IMR-90 (cell line): ENCODE measurements at regions not wholly inside any gene's neighbourhood (a gene's known extent, or its start where the extent isn't known, plus 50 kb on each side); places are given as distances from the start of the nearest gene placed in this dataset.

Source experiments
- ATAC-seq: fragments of 200-7000 bp; cut with Tn5 transposase; 2 replicates; pipeline ENCODE4 v1.9.1; 2020; ENCODE audit warnings: low read depth, mild to moderate bottlenecking, moderate library complexity
- BruUV-seq: library from RNA; stranded (reverse); fragments of 400-500 nt; replicated peaks from 2 replicates; lab custom pipeline; 2021; lab: Mats Ljungman, UMichigan
- CTCF ChIA-PET: fragments of 300-600 bp; formaldehyde crosslinking; extraction: SDS; loops from one replicate; lab custom pipeline; 2021; ENCODE audit warnings: antibody characterized with exemption; lab: Yijun Ruan, JAX
- POLR2A ChIA-PET: fragments of 300-600 bp; sonication (Branson Sonifier 250); formaldehyde crosslinking; loops from one replicate; lab custom pipeline; 2022; ENCODE audit warnings: antibody characterized with exemption; ENCODE audit not compliant: unreplicated experiment; lab: Charles Lee
- DNase-seq: peaks from one replicate; pipeline ENCODE4 v3.0.0; 2013
- H2AFZ ChIP-seq: replicated peaks from 2 replicates; pipeline ENCODE3; 2013; ENCODE audit warnings: low read length, mild to moderate bottlenecking; ENCODE audit not compliant: poor library complexity
- H2AK5ac ChIP-seq: 2 replicates; pipeline ENCODE4 v1.6.1; 2013; ENCODE audit warnings: low read depth, low read length, inconsistent platforms
- H2AK9ac ChIP-seq: replicated peaks from 2 replicates; pipeline ENCODE3; 2013; ENCODE audit warnings: mild to moderate bottlenecking, low read depth, low read length, moderate library complexity; ENCODE audit not compliant: poor library complexity
- H2BK120ac ChIP-seq: 2 replicates; pipeline ENCODE4 v1.6.1; 2013; ENCODE audit warnings: low read depth, low read length, inconsistent platforms
- H2BK15ac ChIP-seq: 3 replicates; pipeline ENCODE4 v1.6.1; 2013; ENCODE audit warnings: low read depth, low read length, inconsistent platforms
- H2BK20ac ChIP-seq: 2 replicates; pipeline ENCODE4 v1.6.1; 2013; ENCODE audit warnings: low read depth, mild to moderate bottlenecking, inconsistent platforms, low read length, moderate library complexity
- H2BK5ac ChIP-seq: 2 replicates; pipeline ENCODE4 v1.6.1; 2013; ENCODE audit warnings: mild to moderate bottlenecking, low read depth, low read length, inconsistent platforms; ENCODE audit not compliant: poor library complexity, severe bottlenecking
- H3K14ac ChIP-seq: replicated peaks from 2 replicates; pipeline ENCODE4 v1.6.1; 2013; ENCODE audit warnings: low read depth, low read length, inconsistent platforms
- H3K18ac ChIP-seq: 2 replicates; pipeline ENCODE4 v1.6.1; 2013; ENCODE audit warnings: low read depth, low read length, control low read depth
- H3K23ac ChIP-seq: 2 replicates; pipeline ENCODE4 v1.6.1; 2013; ENCODE audit warnings: low read depth, low read length, inconsistent platforms
- H3K27ac ChIP-seq: 2 replicates; pipeline ENCODE4 v1.5.1; 2013; ENCODE audit warnings: mild to moderate bottlenecking, control low read depth, low read length; ENCODE audit not compliant: insufficient read depth
- H3K27me3 ChIP-seq: 2 replicates; pipeline ENCODE4 v1.6.1; 2013; ENCODE audit warnings: low read length; ENCODE audit not compliant: control insufficient read depth, insufficient read depth
- H3K36me3 ChIP-seq: 2 replicates; pipeline ENCODE4 v1.6.1; 2013; ENCODE audit warnings: low read length, mixed read lengths; ENCODE audit not compliant: control insufficient read depth, insufficient read depth
- H3K4ac ChIP-seq: 2 replicates; pipeline ENCODE4 v1.6.1; 2013; ENCODE audit warnings: low read depth, low read length, inconsistent platforms
- H3K4me1 ChIP-seq: 2 replicates; pipeline ENCODE4 v1.6.1; 2013; ENCODE audit warnings: low read length, mixed read lengths; ENCODE audit not compliant: control insufficient read depth, insufficient read depth
- H3K4me2 ChIP-seq: 2 replicates; pipeline ENCODE4 v1.6.1; 2013; ENCODE audit warnings: low read depth, mild to moderate bottlenecking, control low read depth, low read length, moderate library complexity
- H3K4me3 ChIP-seq: 2 replicates; pipeline ENCODE4 v1.5.1; 2013; ENCODE audit warnings: low read depth, mild to moderate bottlenecking, control low read depth, low read length, moderate library complexity; ENCODE audit not compliant: insufficient read depth
- H3K56ac ChIP-seq: 2 replicates; pipeline ENCODE4 v1.6.1; 2013; ENCODE audit warnings: low read length, inconsistent platforms; ENCODE audit not compliant: insufficient read depth; ENCODE audit errors: extremely low read depth
- H3K79me1 ChIP-seq, 2 experiments: 2 replicates each; pipeline ENCODE4 v1.6.1; 2013; ENCODE audit warnings: low read length in 2 of 2, inconsistent platforms in 1 of 2, low read depth in 1 of 2
- H3K9ac ChIP-seq: 2 replicates; pipeline ENCODE4 v1.6.1; 2013; ENCODE audit warnings: low read depth, low read length, control low read depth
- H3K9me1 ChIP-seq: 2 replicates; pipeline ENCODE4 v1.6.1; 2013; ENCODE audit warnings: low read length, inconsistent platforms; ENCODE audit not compliant: insufficient read depth
- H3K9me3 ChIP-seq: 2 replicates; pipeline ENCODE4 v1.6.1; 2013; ENCODE audit warnings: low read length; ENCODE audit not compliant: control insufficient read depth, insufficient read depth
- H4K20me1 ChIP-seq: 2 replicates; pipeline ENCODE4 v1.6.1; 2013; ENCODE audit warnings: low read length, inconsistent platforms; ENCODE audit not compliant: insufficient read depth
- H4K5ac ChIP-seq: 2 replicates; pipeline ENCODE4 v1.6.1; 2013; ENCODE audit warnings: mild to moderate bottlenecking, low read depth, low read length, control low read depth
- H4K8ac ChIP-seq, 2 experiments: 2 replicates each; pipeline ENCODE4 v1.6.1; 2013; ENCODE audit warnings: low read depth in 2 of 2, low read length in 2 of 2, control low read depth in 1 of 2, inconsistent platforms in 1 of 2
- H4K91ac ChIP-seq: 2 replicates; pipeline ENCODE4 v1.6.1; 2013; ENCODE audit warnings: low read depth, low read length, inconsistent platforms; ENCODE audit not compliant: insufficient read depth
- CEBPB ChIP-seq: IDR thresholded peaks from 2 replicates; pipeline ENCODE4 v1.6.1; 2012; ENCODE audit warnings: low read depth, low read length, improper control_type of control experiment
- RCOR1 ChIP-seq: IDR thresholded peaks from 2 replicates; pipeline ENCODE4 v1.6.1; 2012; ENCODE audit warnings: mild to moderate bottlenecking, low read length, improper control_type of control experiment; ENCODE audit not compliant: insufficient replicate concordance
- dilution Hi-C: fragments of 300-500 bp; cut with HindIII; formaldehyde crosslinking; loops from one replicate; pipeline ENCODE4 v1.14.3; 2018; ENCODE audit warnings: low sequenced_read_pairs; ENCODE audit not compliant: unreplicated experiment
- in situ Hi-C: fragments of 300-500 bp; cut with MboI; formaldehyde crosslinking; loops from 3 replicates; pipeline ENCODE4 v1.14.3; 2019; ENCODE audit warnings: low sequenced_read_pairs, inconsistent platforms, mixed read lengths
- intact Hi-C: fragments of 100-400 bp; cut with micrococcal nuclease; formaldehyde crosslinking; loops from 2 replicates; pipeline ENCODE4 v1.10.0; 2022

DNA sequence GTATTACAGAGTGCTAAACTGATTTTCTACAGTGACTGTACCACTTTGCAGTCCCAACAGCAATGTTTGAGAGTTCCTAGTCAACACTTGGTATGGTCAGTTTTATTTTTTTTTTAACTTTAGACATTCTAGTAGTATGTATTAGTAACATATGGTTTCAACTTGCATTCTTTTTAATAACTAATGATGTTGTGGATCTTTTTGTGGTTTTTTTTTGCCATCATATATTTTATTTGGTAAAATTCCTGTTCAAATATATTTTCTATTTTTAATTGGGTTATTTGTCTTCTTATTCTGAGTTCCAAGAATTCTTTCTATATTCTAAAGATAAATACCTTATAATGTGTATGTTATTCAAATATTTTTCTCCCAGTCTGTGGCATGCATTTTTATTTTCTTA, 189.4 kb upstream of the ECI2 start:
- Histone ChIP-seq H2BK15ac (no peak overlapping the region), H3K9ac (no peak overlapping the region), H3K18ac (no peak overlapping the region), H3K4me1 (peaks cover 12% of the 10 kb centered on the region), H2AK5ac (no peak overlapping the region), H3K4me3 (no peak overlapping the region), H3K23ac (no peak overlapping the region), H3K4me2 (no peak overlapping the region), H4K91ac (no peak overlapping the region), H3K9me3 (no peaks in the 10 kb centered on the region), H3K56ac (no peak overlapping the region), H3K27ac (no peak overlapping the region), H4K5ac (no peak overlapping the region), H2BK20ac (no peak overlapping the region), H2AFZ (no peak overlapping the region), H4K20me1 (no peaks in the 10 kb centered on the region), H2AK9ac (no peak overlapping the region), H3K36me3 (no peaks in the 10 kb centered on the region), H2BK5ac (no peak overlapping the region), H3K9me1 (no peaks in the 10 kb centered on the region), H3K4ac (no peak overlapping the region), H3K79me1 (no peaks in the 10 kb centered on the region), H3K27me3 (no peaks in the 10 kb centered on the region), H2BK120ac (no peak overlapping the region), H4K8ac (no peak overlapping the region), H3K14ac (no peak overlapping the region)
- CTCF ChIA-PET = interaction anchor here (1.1 kb wide), 1 partner anchor 24 kb away, joined by 3 read pairs; no protein-coding TSS in a partner anchor
- in situ Hi-C loops = no loop called here
- POLR2A ChIA-PET = no interaction called here
- ATAC-seq (no peak), DNase-seq (no peak)
- no TSS peak for BruUV-seq
- intact Hi-C loops = no loop called here
- dilution Hi-C loops = no loop called here
- TF ChIP-seq RCOR1 (no peak), CEBPB (no peak)
